ENCODE measurements at regions not wholly inside any gene's neighbourhood (a gene's known extent, or its start where the extent isn't known, plus 50 kb on each side); places are given as distances from the start of the nearest gene placed in this dataset.

DNA sequence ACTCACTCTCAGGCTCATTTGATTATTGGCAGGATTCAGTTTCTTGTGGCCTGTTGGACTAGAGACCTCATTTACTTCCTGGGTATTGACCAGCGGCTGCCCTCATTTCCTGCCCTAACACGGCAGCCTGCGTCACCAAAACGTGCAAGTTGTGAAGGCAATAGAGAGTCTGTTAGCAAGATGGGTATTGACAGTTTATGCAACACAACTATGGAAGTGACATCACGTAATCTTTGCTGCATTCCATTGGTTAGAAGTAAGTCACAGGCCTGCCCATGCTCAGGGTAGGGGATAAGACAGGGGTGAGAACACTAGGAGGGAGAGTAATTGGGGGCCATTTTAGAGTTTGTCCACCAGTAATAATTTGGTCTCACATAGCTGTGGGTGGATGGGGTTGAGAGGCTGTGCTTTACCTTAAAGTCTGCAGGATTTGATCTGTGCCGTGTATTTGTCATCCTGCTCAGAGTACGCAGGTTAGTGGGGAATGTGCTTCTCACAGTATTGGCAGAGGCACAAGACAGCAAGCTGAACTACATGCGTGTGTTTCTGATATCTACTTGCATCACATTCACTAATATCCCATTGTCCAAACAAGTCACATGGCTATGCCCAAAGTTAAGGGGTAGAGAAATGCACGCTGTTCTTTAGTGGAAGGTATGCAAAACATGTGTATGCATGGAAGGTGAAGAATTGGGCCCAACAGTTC, 83.3 kb downstream of the EDEM1 start:
- DNase-seq (ENCODE audit: low read depth): no peak

DNA sequence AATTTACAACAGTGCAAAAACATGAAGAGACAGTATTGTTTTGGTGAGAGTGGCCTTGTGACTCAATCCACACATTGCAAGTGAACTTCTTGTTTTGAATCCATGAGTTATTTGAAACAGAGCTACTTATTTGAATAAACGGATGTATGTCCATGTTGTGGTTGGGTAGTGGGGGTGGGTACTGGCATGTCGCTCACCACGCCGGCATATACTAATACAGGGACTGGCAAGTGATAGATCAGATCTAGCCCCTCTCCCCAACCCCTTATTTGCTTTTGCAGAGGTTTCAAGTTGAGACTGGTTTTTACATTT, 83.8 kb downstream of the EDEM1 start:
- DNase-seq (ENCODE audit: low read depth): no peak

DNA sequence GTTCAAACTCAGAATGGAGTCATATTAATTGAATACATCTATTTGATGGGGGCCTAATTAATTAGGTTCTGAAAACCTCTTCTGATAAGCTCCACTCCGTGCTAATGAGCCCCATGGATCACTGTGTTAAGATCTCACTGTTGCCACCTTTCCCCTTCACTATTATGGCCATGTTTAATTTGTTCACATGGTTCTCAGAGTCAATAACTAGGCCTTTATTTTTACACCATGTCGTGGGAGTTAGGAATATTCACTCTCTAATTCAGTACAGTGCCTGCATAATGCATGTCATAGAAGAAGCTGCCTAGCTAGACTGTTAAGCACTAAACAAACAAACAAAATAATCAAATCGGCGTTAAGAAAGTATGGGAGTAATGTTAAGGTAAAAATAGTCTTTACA, 84.9 kb downstream of the EDEM1 start:
- no peak for DNase-seq (ENCODE audit: low read depth)

DNA sequence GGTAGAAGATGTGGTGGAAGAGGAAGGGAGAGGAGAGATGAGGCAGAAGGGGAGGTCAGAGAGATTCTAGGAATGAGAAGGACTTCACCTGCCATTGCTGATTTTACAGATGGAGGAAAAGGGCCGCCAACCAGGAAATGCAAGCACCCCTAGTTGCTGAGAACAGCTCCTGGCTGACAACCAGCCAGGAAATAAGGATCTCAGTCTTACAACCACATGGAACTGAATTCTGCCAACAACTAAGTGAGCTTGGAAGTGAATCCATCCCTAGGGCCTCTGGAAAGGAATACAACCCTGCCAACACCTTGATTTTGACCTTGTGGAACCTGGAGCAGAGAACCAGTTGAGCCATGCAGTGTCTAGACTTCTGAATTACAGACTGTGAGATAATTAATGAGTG, 86.6 kb downstream of the EDEM1 start:
- DNase-seq (ENCODE audit: low read depth): no peak

DNA sequence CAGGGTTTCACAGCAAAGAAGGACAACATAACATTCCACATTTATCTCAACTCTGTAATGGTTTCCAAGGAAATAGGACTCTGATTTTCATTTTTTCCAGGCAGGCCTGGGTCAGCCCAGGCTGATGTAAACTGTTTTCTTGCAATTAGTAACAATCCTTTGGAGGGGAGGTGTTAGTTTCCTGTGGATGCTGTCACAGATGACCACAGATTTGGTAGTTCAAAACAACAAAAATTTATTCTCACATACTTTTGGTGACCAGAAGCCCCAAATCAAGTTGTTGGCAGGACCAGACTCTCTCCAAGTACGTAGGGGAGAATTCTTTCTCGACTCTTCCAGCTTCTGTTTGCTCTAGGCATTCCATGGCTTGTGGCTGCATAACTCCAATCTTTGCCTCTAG, 88.0 kb downstream of the EDEM1 start:
- no peak for DNase-seq (ENCODE audit: low read depth)

DNA sequence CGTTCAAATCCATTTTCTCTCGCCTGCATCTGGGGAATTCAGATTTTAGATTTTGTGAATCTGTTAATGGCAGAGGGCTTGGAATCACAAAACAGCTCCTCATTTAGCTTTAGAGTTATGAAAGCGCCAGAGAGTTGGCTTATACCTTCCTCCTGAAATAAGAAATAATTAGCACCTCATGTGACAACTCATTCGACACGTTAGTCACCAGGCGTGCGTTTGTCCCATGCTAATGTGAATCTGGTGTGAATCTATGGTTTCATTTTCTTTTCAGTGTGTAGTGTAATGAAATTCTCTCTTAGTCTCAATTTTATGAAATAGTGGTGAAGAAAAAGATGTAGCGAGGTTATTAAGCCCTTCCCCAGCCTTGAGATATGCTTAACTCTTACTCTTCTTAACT, 89.4 kb downstream of the EDEM1 start:
- DNase-seq (ENCODE audit: low read depth): no peak

DNA sequence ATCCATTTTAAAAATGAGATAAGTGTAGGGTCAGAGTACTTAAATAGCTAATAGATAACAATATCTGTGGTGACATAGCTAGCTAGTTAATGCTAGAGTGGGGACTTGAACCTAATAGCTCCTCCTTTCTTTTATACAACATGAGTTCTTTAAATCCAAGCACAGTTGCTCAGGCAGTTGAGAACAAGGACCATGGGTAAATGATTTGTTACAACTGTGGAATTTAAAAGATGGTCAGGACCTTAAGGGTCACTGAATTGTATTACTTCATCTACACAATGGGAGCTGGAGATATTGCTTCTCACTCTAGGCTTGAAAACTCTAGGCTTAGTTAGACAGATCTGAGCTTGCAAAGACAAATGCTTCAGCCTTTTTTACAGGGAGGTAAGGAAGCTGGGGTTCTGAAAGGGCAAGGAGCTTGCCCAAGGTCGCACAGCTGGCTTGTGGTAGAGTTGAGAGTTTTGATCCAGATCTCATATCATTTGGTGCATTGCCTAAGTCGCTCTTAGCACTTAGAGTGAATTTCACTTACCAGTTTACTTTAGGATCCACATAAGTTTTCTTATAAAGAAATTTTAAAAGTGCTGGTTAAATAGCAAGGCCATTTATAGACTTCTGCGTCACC, 90.2 kb downstream of the EDEM1 start:
- DNase-seq (ENCODE audit: low read depth): no peak

DNA sequence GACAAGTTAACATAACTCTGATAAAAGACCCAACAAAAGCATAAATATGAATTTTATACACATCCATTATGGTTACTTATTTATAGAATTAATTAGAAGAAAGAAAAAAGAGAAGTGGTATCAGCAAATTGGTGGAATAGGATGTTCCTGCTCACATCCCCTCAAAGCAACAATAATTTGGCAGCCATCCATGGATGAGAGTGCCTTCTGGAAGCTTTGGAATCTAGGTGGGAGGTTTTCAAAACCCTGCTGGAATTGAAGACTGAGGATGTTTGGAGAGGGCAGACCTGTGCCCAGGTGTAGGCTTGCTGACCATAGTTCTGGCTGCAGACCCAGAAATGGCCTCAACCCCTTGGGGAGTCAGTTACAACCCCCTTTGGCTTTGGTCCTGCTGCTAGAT, 91.2 kb downstream of the EDEM1 start:
- no peak for DNase-seq (ENCODE audit: low read depth)

DNA sequence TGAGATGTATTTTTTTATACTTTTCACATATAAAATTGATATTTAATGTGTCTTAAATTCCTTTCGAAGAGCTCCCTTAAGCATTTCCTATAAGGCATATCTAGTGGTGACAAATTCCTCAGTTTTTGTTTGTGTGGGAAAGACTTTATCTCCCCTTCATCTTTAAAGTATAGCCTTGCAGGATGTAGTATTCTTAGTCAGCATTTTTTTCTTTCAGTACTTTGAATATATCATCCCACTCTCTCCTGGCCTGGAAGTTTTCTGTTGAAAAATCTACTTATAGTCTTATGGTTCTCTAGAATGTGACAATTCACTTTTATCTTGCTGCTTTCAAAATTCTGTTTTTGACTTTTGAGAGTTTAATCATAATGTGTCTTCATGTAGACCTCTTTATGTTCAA, 95.2 kb downstream of the EDEM1 start:
- no peak for DNase-seq (ENCODE audit: low read depth)

DNA sequence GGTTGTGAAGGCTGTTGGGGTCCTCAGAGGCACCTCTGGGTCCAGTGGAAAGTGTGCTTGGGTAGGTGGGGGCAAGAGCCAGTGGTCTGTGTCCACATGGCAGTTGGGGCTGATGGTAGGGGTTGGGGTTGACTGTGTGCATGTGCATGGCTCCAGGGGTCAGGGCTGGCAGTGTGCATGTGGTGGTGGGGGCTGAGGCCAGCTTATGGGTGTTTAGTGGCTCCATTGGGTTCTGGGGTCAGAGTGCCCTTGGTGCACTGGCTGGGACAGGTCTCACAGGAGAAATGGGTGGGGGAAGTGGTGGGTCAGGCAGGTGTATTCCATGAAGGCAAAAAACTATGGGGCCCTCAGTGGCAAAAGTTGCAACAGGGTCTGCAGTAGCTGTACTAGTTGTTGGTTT, 97.9 kb downstream of the EDEM1 start:
- DNase-seq (ENCODE audit: low read depth): no peak

DNA sequence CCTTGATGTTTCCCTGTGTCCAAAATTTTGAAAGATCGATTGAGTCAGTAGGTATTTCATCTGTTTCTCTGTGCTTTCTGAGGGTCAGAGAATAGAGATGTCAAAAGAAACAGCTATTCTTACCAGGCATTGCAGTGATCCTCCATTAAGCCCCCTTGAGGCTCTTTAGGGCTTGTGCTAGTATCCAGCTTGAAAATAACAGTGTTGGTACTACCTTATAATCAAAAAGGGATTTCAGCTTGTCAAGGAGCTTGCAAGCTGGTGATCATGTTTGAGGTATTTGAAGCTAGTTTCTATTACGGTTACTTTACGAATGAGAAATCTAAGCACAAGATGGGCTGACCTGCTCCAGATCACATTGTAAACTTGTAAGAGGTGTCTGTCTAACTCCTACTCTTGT, 103.4 kb downstream of the EDEM1 start:
- DNase-seq (ENCODE audit: low read depth): no peak

DNA sequence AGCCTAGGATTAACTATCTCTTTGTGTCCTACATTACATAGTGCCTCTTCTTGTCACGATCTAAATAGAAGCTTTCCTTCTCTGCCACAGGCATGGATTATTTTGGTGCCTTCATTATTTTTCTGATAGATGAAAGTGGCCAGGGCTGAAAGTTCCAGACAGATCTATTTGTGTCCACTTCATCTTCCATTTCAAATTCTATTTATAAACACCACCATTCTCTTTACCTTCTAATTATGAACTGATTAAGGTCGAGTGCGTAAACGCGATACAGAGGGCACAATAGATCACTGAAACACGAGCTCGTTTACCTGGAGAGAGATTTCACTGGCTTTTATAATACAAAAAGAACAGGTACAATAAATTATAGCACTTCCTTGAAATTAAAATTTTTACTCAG, 105.0 kb downstream of the EDEM1 start:
- no peak for DNase-seq (ENCODE audit: low read depth)

DNA sequence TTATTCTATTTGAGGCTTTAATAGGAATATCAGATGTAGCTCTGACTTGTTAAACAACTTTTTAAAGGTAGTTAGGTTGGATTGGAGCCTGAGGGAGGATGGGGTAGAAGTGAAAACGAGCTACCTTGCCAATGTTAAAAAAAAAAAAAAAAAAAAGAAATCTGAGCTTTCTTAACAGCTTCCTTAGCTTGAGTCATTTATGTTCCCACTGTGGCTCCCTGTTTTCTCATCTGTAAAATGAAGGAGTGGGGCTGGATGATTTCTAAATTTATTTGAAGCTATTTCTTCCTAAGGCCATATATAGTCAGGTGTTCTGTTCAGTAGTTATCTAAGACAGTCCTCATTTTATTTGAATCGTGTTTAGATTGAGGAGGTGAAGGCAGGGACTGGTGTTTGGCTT, 105.7 kb downstream of the EDEM1 start:
- no peak for DNase-seq (ENCODE audit: low read depth)

DNA sequence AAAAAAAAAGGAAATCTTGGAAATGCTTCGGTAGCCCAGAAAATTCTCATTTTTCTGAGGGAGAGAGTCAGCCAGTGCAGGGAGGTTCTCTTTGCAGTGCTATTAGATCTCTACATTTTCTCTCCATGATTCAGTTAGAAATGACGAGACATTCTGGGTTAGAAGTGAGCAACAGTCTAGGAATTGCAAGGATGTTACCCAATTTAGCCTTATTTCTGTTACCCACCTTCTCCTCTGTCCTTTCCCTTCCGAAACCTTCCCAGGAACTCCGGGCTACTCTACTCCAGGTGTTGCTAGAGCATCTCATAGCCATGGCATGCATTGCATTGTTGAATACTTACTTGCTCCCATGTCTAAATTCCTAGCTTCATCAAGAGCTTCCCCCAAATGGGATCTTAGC, 106.8 kb downstream of the EDEM1 start:
- no peak for DNase-seq (ENCODE audit: low read depth)

DNA sequence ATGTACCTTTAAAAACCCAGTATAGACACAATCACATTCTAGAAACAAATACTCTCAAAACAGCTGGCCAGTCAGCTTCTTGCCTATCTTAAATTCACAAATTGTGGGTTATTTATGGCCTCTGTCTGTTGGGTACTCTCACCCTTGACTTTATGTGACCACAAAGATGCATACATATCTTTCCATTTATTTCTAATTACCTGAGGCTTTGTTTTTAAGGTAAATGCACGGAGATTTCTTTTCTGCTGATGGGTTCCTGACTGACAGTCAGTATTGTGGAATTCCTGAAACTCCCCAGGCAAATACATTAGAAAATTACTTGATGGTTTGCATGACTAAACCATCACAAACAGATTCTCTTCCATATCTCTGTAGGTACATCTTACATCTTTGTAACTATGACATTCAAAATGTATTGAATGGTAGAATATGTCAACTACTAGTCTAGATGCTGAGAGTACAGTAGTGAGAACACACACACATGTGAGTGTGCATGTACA, 107.7 kb downstream of the EDEM1 start:
- DNase-seq (ENCODE audit: low read depth): no peak

DNA sequence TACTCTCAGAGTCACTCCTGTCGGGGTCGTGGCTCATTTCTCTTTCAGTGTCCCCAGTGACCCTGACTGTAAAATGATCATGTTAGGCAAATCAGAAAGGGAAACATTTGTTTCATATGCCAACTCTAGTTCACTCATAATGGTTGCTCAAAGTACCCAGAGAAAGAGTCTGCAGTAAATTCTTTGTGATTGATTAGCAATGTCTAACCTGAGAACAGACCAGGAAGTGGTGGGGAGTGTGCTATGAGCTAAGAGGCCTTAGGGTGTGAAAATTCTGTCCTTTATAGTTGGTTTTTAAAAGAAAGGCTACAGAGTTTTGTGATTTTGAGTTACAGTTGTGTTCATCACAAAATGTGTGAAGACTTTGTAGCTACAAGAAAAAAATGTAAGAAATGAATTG, 108.9 kb downstream of the EDEM1 start:
- DNase-seq (ENCODE audit: low read depth): no peak

DNA sequence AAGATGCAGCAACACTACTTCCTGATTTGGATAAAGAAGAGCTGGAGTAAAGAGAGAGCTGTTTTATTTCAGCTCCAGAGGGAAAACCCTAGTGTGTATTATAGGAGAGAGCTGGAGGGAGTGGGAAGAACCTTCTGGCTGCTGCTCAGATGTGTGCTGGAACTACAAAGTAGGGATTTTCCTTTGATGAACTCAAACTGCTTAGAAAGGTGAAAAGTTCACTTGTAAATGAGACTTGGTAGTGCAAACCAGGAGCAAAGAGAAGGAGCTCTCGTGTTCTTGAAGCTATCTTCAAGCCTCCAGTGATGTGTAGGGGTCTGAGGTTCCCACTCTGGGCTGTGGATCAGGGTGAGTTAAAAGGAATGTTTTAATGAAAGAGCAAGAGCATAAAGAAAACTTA, 110.4 kb downstream of the EDEM1 start:
- no peak for DNase-seq (ENCODE audit: low read depth)

DNA sequence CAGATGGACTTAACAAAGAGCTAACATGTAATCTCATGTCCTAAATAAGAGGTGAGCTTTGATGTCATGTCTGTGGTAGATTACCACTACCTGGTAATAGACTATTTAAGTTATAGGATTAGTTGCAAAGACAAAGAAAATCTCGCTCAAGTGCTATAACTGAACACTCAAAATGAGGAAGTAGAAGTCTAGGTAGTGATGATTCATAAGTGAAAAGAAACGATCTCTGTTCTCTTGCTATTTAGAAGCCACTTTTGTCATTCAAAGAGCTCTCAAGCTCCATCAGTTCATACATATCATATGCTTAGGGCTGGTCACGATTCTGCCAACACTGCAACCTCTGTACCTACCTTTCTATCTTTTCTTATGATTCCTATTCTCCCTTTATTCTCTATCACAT, 110.9 kb downstream of the EDEM1 start:
- no peak for DNase-seq (ENCODE audit: low read depth)

DNA sequence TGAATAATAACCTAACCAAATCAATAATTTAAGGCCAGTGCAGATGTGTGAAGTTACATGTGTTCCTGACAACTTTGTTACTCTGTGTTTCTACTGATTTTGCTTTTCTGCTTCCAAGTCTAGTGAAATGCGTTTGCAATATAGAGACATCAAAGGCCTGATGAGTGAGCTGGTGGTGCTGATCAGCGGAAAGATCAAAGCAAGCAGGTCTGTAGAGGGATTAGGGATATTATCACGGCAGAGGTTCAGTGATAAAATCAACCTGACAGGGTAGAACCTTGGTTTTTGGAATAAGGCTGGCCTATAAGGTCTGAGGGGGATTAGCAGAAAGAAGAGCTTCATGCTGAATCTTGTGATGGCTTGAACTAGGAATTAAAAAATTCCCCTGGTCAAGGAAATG, 111.7 kb downstream of the EDEM1 start:
- DNase-seq (ENCODE audit: low read depth): no peak

DNA sequence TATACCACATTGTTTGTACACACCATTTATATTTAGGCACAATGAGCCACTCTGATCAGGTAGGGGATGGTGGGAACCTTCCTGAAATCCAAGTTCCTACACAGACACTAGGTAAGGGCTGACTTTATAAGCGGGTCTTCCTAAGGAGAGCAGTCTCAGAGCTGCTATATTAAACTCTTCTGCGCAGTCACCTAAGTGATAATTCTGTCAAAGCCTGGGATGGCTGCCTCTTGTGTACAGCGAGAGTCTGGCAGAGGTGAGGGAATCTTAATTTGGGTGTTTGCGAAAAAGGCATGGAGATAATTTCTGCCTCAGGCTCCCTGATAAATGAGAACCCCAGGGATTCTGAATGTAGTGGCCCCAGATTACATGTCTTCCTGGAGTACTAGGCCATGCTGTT, 113.1 kb downstream of the EDEM1 start:
- no peak for DNase-seq (ENCODE audit: low read depth)

DNA sequence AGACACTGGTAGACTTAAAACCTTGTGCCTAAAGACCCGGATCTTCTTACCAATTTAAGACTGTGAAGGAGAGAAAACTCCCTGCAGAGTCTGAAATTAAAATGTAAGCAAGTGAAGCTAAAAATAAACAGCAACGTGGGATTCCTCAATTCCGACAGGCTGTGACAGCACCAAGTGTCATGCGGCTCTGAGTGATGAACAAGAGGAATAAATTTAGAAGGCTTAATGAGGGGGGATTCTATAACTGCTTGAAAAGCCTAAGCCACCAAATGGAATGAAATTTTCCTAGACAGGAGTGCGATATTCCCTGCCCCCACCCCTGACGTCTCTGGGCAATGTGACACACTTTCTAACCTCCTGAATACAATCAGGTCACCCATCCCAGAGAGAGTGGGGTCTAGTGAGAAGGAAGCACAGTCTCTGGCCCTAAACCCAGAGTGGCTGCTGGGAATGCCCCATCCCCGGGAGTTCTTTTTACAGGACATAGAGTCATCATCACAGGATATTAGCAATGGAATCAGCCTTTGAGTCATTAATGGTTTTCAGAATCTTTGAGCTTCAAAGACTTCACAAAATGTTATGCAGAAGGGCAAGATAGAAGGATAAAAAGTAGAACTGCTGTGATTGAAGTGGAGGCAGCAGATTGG, 114.3 kb downstream of the EDEM1 start:
- DNase-seq (ENCODE audit: low read depth): no peak

DNA sequence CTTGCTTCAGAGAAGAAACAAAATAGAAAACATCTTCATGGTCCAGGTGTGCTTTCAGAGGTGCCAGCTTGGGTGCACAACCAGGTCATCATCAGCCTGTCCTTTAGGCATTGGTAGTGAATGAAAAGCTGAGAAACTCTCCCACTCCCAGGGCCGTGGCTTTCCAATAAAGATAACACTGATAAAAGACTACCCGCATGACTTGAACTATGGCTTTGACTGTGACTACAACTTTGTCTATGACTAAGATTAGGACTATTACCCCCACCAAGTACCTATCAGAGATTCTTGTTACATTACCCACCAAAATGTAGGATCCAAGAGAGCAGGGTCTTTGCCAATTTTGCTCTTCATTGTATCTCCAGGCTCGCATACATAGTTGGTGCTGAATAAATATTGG, 115.2 kb downstream of the EDEM1 start:
- DNase-seq (ENCODE audit: low read depth): no peak

DNA sequence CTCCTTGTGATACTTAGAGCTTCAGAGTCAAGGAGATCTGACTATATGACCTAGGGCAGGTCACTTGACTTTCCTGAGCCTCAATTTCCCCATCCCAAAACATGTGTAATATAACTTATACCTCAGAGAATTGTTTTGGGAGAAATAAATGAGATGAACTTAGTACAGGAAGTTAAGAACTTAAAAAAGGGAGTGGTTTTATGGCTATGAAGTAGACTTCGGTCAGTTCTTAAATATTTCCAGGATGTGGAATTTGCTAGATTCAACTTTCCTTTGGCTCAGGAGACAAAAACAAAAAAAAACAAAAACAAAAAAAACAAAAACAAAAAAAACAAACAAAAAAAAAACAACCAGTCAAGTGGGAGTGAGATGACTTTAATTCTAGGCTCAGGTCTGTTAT, 116.7 kb downstream of the EDEM1 start:
- no peak for DNase-seq (ENCODE audit: low read depth)
